Common myeloid progenitor, CD34-positive (primary cell): ENCODE measurements at regions not wholly inside any gene's neighbourhood (a gene's known extent, or its start where the extent isn't known, plus 50 kb on each side); places are given as distances from the start of the nearest gene placed in this dataset.
"Not testable (repeated sequence)": the region's sequence is repeated elsewhere in the genome, so short reads cannot be mapped to it uniquely, and the experiment has no call there.

Source experiments
- CTCF ChIA-PET: fragments of 350-600 bp; sonication (Branson Sonifier 250); formaldehyde crosslinking; loops from one replicate; lab custom pipeline; 2021; ENCODE audit warnings: antibody characterized with exemption; lab: Charles Lee
- POLR2A ChIA-PET: fragments of 350-600 bp; sonication (Branson Sonifier 250); formaldehyde crosslinking; loops from one replicate; lab custom pipeline; 2021; ENCODE audit warnings: antibody characterized with exemption; lab: Charles Lee
- DNase-seq, 3 donors: peaks; one replicate each; pipeline versions ENCODE4 v3.0.0 to v3.0.0-alpha.2; 2013
- H3K27ac ChIP-seq, 2 experiments: 1 replicate in 1 of 2; 2 replicates in 1 of 2; pipeline ENCODE4 v1.7.0; 2013; ENCODE audit warnings: inconsistent platforms in 2 of 2, low read length in 2 of 2, mild to moderate bottlenecking in 2 of 2, low read depth in 1 of 2, moderate library complexity in 1 of 2; ENCODE audit not compliant: severe bottlenecking in 2 of 2, insufficient read depth in 1 of 2, poor library complexity in 1 of 2
- H3K27me3 ChIP-seq, 5 experiments: replicated peaks in 2 of 5; 1 replicate in 3 of 5; 2 replicates in 2 of 5; pipeline versions ENCODE4 v1.6.1 to v1.7.0; 2013; ENCODE audit warnings: low read length in 4 of 5, mild to moderate bottlenecking in 2 of 5, moderate library complexity in 2 of 5, inconsistent platforms in 1 of 5; ENCODE audit not compliant: insufficient read depth in 5 of 5, control insufficient read depth in 4 of 5
- H3K36me3 ChIP-seq, 4 experiments: 1 replicate in 2 of 4; 2 replicates in 2 of 4; pipeline versions ENCODE4 v1.6.1 to v1.7.0; 2013; ENCODE audit warnings: low read length in 3 of 4, control low read depth in 1 of 4, mild to moderate bottlenecking in 1 of 4; ENCODE audit not compliant: control insufficient read depth in 4 of 4, insufficient read depth in 4 of 4
- H3K4me1 ChIP-seq, 4 experiments: 1 replicate in 3 of 4; 2 replicates in 1 of 4; pipeline versions ENCODE4 v1.6.1 to v1.7.1; 2013; ENCODE audit warnings: low read length in 3 of 4, mild to moderate bottlenecking in 3 of 4, control low read depth in 1 of 4, inconsistent platforms in 1 of 4, moderate library complexity in 1 of 4; ENCODE audit not compliant: control insufficient read depth in 4 of 4, insufficient read depth in 4 of 4; ENCODE audit errors: control extremely low read depth in 1 of 4
- H3K4me3 ChIP-seq, 7 experiments: 1 replicate in 4 of 7; 2 replicates in 3 of 7; pipeline versions ENCODE4 v1.5.1 to v1.7.0; 2013; ENCODE audit warnings: mild to moderate bottlenecking in 7 of 7, low read length in 6 of 7, moderate library complexity in 6 of 7, inconsistent platforms in 2 of 7, low read depth in 2 of 7, control low read depth in 1 of 7; ENCODE audit not compliant: insufficient read depth in 4 of 7, control insufficient read depth in 1 of 7; ENCODE audit errors: extremely low read depth in 1 of 7
- H3K9me3 ChIP-seq, 5 experiments: 1 replicate in 4 of 5; 2 replicates in 1 of 5; pipeline versions ENCODE4 v1.6.1 to v1.7.1; 2013; ENCODE audit warnings: low read length in 4 of 5, mild to moderate bottlenecking in 2 of 5, inconsistent platforms in 1 of 5, low read depth in 1 of 5, moderate library complexity in 1 of 5; ENCODE audit not compliant: control insufficient read depth in 4 of 5, insufficient read depth in 2 of 5; ENCODE audit errors: control extremely low read depth in 1 of 5
- WGBS: methylation state at CpG from one replicate; pipeline ENCODE4 v1.1.5; 2013; ENCODE audit not compliant: insufficient coverage; 5-methylcytosine and 5-hydroxymethylcytosine counted together

DNA sequence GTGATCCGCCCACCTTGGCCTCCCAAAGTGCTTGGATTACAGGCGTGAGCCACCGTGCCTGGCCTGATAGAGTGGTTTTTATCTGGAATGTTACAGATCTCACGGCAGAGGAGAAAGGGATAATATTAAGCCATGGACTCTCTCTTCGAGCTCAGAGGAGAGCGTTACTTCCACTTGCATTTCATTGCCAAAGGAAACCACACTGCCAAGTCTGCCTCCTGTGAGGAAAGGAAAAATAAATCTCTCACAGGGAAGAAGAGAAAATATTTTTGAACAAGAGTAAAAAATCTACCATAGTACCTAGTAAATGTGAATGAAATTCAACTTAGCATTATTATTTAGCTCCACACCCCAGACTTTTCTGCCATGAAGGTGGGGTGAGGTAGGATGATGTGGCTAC lies 319.2 kb upstream of the PRICKLE1 start:
- no peaks in the 10 kb centered on the region for H3K36me3 ChIP-seq
- CTCF ChIA-PET, result interaction anchor here (0.7 kb wide), 1 partner anchor 10 kb away, joined by 3 read pairs; no protein-coding TSS in a partner anchor
- 100% methylated on average over 1 of the region's 6 CpGs for WGBS
- H3K4me1 ChIP-seq, result peaks cover 0 to 6% (median 0%) of the 10 kb centered on the region in 4 experiments
- no peak overlapping the region for H3K27ac ChIP-seq
- H3K27me3 ChIP-seq, result no peaks in the 10 kb centered on the region
- H3K9me3 ChIP-seq, result no peaks in the 10 kb centered on the region
- DNase-seq, result no peak
- POLR2A ChIA-PET, result no interaction called here
- no peak overlapping the region for H3K4me3 ChIP-seq

DNA sequence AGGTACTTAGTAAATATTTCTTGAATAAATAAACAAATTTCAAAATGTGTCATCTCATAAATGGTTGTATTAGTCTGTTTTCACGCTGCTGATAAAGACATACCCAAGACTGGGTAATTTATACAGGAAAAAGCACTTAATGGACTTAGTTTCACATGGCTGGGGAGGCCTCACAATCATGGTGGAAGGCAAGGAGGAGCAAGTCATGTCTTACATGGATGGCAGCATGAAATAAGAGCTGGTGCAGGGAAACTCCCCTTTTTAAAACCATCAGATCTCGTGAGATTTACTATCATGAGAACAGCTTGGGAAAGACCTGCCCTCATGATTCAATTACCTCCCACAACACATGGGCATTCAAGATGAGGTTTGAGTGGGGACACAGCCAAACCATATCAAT lies 317.3 kb upstream of the PRICKLE1 start:
- H3K36me3 ChIP-seq, DNase-seq, H3K9me3 ChIP-seq, H3K4me1 ChIP-seq, H3K27me3 ChIP-seq, H3K27ac ChIP-seq, H3K4me3 ChIP-seq, CTCF ChIA-PET: not testable (repeated sequence)
- 100% methylated on average over 2 of the region's 2 CpGs for WGBS
- POLR2A ChIA-PET, result interaction anchor here (0.5 kb wide), 1 partner anchor 73 kb away, joined by 3 read pairs; no protein-coding TSS in a partner anchor

DNA sequence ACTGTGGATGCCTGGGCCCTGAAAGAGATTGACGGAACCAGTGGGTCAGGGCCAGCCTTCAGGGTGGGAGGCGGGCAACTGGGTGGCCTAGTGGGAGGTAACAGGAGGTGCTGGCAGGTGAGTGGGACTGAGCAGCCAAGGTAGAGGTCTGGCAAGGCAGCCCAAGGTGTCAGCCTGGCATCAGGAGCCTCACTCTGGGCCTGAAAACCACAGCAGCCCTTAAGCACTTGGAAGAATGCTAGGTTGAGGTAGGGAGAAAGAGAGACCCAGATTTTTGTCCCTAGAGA lies 315.8 kb upstream of the PRICKLE1 start:
- H3K27ac ChIP-seq, result no peak overlapping the region
- no peaks in the 10 kb centered on the region for H3K36me3 ChIP-seq
- CTCF ChIA-PET, result no interaction called here
- WGBS, result 100% methylated on average over 2 of the region's 2 CpGs
- peaks cover 0 to 8% (median 1%) of the 10 kb centered on the region in 4 experiments for H3K4me1 ChIP-seq
- H3K9me3 ChIP-seq, result no peaks in the 10 kb centered on the region
- no peaks in the 10 kb centered on the region for H3K27me3 ChIP-seq
- no peak overlapping the region for H3K4me3 ChIP-seq
- POLR2A ChIA-PET, result no interaction called here
- DNase-seq, result no peak

DNA sequence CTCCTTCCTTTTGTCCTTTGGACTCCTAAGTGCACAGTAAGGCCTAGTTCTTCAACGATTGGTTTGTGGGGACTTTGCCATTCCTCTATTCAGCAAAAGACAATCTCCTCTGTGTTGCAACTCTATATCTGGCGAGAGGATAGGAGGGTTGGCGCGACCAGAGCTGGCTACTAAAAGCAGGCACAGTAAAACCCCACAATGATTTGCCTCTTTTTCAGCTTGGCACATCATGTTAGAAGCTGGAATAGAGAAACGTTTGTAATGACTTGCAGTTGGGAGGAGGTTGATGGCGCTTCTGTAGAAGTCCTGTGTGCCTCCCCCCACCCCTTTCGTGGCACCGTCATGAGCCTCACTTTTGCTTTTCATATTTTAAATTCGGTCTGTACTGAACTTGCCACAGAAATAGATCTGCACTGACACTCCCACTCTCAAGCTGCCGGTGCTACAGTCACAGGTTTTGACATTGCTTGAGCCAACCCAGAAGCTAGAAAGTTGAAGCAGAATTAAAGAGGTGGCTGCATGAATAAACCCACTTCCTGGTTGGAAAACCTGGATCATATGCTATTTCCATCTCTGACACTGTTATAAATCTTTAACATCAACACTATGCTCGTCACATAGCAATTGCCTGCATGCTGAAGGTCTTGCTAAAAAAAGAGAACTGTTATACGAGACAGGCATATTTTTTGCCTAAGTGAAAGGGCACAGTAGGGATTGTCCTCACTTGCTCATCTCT lies 315.3 kb upstream of the PRICKLE1 start:
- H3K27me3 ChIP-seq, result no peaks in the 10 kb centered on the region
- DNase-seq, result peak in 1 of 3 donors; percentile 7
- ChIA-PET POLR2A (no interaction called here), CTCF (no interaction called here)
- H3K36me3 ChIP-seq, result no peaks in the 10 kb centered on the region
- H3K27ac ChIP-seq, result no peak overlapping the region
- no peak overlapping the region for H3K4me3 ChIP-seq
- H3K4me1 ChIP-seq, result peaks cover 0 to 8% (median 1%) of the 10 kb centered on the region in 4 experiments
- WGBS, result 54% methylated on average over 8 of the region's 12 CpGs
- no peaks in the 10 kb centered on the region for H3K9me3 ChIP-seq

DNA sequence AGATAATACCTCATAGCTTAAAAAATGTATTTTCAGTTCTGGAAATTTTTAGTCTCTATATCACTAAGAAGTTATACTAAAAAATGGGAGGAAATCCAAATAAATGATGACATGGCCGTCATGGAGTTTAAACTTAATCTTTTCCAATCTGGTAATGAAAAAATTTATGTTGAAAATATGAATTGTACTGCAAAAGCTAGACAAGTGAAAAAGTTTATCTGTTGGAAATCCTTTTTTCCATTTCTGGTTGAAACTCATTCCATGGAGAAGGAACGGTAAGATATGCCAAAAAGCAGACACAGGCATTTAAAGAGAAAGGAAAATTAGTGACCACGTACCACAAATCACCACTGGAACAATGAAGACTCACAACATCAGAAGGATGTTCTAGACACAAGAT lies 314.2 kb upstream of the PRICKLE1 start:
- Histone ChIP-seq H3K4me1 (peaks cover 0 to 8% (median 1%) of the 10 kb centered on the region in 4 experiments), H3K4me3 (no peak overlapping the region), H3K36me3 (no peaks in the 10 kb centered on the region), H3K27me3 (no peaks in the 10 kb centered on the region), H3K9me3 (no peaks in the 10 kb centered on the region), H3K27ac (no peak overlapping the region)
- no peak for DNase-seq
- CTCF ChIA-PET, result no interaction called here
- POLR2A ChIA-PET, result no interaction called here
- 93% methylated on average over 2 of the region's 3 CpGs for WGBS

DNA sequence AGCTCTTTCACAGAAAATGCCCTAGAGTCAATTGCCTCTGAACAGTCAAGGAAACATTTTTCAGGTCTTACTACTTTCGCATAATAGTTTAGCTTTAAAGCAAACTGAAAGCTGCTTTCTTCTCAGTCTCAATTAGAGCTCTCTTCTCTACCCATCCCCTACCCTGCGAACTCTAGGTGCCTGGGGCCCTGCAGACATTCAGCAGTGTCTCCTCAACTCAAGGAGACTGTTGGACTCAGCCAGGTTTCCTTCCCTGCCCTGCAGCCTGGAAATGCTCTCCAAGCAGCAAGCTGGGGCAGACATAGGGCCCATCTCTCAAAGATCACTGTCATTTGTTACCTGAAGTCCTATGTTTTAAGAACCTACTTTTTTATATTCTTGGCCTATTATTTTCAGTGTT lies 312.5 kb upstream of the PRICKLE1 start:
- POLR2A ChIA-PET, result interaction anchor here (0.6 kb wide), 1 partner anchor 9 kb away, joined by 3 read pairs; no protein-coding TSS in a partner anchor
- Histone ChIP-seq H3K27ac (no peak overlapping the region), H3K27me3 (no peaks in the 10 kb centered on the region), H3K36me3 (no peaks in the 10 kb centered on the region), H3K4me3 (no peak overlapping the region), H3K9me3 (no peaks in the 10 kb centered on the region), H3K4me1 (peaks cover 0 to 4% (median 1%) of the 10 kb centered on the region in 4 experiments)
- CTCF ChIA-PET, result no interaction called here
- no peak for DNase-seq
- 88% methylated on average over 2 of the region's 2 CpGs for WGBS

DNA sequence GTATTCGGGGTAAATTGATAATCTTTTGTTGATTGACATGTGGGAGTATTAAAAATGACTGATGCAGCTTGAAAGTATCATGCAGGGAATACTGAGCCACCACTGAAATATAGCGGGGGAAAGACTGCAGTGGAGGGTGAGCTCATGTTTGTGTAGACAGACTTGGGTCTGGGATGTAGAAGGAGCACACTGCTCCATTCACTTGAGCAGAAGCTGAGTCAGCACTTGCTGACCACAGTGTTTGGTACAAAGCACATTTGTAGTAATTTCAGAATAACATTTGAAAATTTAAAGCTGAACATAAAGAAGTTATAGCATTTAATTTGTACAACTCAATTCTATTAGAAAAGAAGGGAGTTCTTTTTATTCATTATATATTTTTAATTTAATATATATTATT lies 304.3 kb upstream of the PRICKLE1 start:
- WGBS, result 90% methylated on average over 2 of the region's 2 CpGs
- Histone ChIP-seq H3K36me3 (no peaks in the 10 kb centered on the region), H3K9me3 (peaks cover 0 to 2% (median 0%) of the 10 kb centered on the region in 5 experiments), H3K27me3 (no peaks in the 10 kb centered on the region), H3K4me1 (peaks cover 0 to 19% (median 3%) of the 10 kb centered on the region in 4 experiments), H3K4me3 (no peak overlapping the region), H3K27ac (no peak overlapping the region)
- ChIA-PET CTCF (no interaction called here), POLR2A (interaction anchor here (0.6 kb wide), 1 partner anchor 8 kb away, joined by 3 read pairs; no protein-coding TSS in a partner anchor)
- DNase-seq, result peak in 2 of 3 donors; percentile 17 to 35
